AG08396 (cell line): ENCODE measurements at regions not wholly inside any gene's neighbourhood (a gene's known extent, or its start where the extent isn't known, plus 50 kb on each side); places are given as distances from the start of the nearest gene placed in this dataset.

Source experiments
- DNase-seq: peaks from one replicate; pipeline ENCODE4 v3.0.0; 2012; ENCODE audit warnings: low spot score, mixed read lengths

GRCh38 chr2:237244976-237245646, 159.4 kb downstream of the COPS8 start:
- no peak for DNase-seq

DNA sequence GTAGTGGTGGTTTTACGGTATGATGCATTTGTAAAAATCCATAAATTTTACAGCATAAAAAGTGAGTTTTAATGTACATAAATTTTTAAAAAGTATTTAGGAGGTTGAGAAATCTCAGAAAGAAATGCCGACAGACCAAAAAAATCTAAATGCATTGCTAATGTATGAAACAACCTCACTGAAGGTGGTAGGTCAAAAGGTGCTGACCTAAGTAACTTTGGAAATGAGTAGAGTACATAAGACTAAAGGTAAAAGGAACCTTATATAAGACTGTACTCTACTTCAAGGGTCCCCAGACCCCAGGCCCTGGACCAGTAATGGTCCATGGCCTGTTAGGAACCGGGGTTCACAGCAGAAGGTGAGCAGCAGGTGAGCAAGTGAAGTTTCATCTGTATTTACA, 163.4 kb downstream of the COL6A3 start:
- DNase-seq: no peak

DNA sequence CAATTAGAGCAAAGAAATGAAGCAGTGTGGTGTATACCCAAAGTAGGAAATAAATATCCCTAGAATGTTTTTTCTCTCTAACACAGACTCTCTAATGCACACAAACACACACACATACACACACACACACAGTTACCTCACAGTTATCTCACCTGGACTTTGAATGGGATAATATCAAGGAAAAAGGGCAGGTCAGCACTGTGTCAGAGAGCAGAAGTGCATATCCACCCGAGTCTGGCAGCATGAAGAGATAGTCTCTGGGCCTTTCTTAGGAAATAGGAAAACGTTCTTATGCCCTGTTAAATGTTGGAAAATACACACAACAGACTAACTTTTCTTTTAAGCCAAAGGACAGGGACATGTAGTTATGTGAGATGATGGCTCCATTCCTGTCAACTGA, 162.0 kb downstream of the COL6A3 start:
- DNase-seq: no peak

DNA sequence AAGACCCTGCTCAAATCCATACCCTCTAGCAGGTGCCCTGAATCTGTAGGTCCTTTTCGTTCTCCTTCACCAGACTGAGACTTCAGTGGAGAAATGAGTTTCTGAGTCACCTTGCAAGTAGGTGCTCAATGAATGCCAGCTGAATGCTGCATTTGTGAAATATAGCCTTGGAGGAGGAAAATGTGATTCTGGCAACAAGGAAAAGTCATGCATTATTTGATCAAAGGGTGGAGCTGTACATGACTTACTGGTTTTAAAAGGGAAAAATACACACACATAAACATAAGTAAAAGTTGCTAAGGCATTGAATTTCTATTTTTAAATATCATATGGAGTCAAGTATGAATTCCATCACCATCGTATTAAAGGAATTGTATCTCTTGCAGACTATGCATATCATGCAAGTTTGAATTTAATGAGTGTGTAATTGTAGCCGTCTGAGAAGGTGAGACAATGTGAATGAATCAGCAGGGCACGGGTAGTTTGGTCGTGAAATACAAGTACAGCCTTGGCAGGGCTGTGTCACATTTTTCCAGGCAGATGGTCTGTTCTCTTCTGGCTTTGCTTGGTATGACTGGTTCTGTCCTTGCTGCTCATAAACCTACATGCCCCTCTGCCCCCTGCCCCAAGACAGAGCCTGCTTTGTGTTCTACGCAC, 160.8 kb downstream of the COL6A3 start:
- no peak for DNase-seq

DNA sequence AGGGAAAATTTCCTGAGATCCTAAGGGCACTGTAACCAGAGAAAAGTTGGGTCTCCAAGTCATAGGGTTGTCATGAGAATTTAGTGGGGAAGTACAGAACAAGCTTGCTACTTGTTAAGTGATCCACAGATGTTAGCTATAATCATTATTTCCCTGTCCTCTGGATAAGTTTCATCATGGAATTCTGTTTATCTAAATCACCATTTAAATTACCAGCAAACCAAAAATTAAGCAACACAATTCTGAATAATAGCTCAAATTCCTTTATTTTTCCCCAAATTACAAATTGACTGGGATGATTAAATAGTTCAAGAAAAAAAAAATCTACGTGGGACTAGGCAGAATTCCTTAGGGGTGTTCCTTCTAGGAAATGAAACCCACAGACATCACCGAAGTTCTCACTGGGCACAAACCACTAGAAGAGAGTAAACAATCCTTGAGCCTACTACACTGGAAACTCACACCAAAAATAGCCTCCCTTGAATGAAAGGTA, 159.5 kb downstream of the COL6A3 start:
- no peak for DNase-seq

DNA sequence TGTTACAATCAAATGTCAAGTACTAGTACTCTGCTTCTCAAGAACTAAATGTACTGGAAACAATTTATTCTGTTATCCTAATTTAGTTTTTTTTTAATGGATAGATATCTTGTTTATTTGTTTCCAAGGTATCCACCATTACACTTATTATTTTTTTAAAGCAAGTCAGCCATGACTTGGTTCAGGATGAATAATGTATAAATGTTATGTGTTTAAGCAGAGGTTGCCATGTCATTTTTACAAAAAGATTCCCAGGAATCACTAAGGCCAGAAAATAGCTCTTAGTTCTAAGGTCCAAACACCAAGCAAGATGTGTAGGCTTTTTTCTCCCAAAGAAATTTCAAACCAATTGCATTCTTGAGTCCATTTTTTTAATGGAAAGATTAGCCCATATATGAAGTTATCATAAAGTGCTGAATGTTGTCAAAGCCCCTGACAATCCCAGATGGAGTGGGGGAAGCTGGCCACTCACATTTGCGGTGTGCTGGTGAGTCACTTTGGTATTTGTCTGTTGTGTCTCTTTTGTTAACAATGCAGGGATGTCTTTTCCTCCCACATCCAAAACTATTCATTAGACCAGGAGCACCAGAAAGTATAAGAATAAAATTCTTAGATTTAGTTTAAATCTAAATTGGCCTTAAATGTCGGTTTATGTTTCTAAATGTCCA, 158.9 kb downstream of the COL6A3 start:
- peak; percentile 33 for DNase-seq

DNA sequence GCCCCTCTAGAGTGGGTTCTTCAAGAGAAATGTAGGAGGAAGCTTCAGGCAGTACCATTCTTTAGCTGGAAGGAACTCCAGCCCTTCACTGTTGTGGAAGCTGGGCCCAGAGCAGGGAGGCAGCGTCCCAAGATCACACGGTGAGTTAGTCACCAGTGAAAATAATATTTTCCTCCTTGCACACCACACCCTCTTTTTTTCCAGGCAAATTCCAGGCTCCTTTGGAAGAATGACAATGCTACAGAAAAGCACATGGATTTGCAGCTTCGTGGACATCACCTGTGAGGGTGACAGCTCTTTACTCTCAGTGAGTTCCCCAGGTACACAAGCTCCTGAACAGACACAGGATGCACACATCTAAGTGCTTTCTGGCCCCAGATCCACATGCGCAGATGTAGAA, 157.1 kb downstream of the COL6A3 start:
- DNase-seq: peak; percentile 51

DNA sequence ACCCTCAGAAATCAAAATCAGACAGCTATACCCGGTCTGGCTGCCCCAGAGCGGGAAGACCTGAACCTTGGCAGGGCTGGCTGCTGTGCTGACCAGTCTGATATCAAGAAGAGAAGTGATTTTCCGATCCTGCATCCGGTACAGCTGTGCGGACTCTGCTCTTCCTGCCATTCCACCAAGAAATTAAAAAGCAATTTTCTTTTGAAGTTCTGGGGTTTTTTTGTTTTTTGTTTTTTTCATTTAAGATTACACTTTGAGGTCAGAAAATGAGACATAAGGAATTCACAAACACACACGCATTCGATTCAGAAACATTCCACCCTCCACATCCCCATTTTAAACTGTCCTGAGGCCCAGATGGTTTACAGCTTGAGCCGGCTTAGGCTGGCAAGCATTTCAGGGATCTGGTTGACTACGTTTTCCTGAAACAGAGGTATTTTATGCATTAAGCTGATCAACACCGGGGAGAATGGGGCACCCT, 156.5 kb downstream of the COL6A3 start:
- DNase-seq: peak; percentile 26

DNA sequence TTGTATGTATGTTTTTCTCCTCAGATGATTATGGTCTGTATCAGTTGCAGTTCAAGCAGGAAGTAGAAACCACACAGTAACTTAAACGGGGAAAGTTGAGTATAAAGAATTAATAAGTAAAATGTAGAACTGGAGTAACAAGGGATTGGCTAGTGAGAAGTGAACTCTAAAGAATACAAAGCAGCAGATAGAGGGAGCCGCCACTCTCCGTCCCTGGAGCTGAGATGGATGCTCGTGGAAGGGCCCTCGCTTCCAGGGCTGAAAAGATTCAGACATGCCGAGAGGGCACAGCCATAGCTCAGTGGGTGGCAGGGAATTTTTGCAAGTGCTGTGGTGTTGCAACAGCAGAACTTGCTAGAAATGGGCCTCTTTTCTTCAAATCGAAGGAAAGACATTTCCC, 155.8 kb downstream of the COL6A3 start:
- no peak for DNase-seq

DNA sequence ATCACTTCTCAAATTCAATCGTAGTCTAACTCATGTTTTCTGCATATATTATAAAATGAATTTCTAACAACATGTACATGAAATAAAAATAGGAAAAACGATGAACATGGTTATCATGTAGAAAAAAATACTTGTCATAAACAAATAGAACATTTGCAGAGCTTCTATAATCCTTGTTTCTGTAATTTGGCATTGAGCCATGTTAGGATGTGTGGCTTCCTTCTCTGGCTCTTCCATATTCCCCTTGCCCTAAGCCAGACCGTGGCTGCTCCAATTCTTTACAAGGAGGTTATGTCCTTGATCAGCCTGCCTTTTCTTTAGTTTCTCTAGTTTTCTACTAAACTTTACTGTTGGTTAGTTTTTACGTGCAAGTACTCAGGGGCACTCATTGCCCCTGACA, 155.3 kb downstream of the COL6A3 start:
- DNase-seq: no peak

GRCh38 chr2:237259201-237259600, 154.8 kb downstream of the COL6A3 start:
- DNase-seq: no peak

GRCh38 chr2:237260039-237260620, 153.8 kb downstream of the COL6A3 start:
- DNase-seq: no peak

DNA sequence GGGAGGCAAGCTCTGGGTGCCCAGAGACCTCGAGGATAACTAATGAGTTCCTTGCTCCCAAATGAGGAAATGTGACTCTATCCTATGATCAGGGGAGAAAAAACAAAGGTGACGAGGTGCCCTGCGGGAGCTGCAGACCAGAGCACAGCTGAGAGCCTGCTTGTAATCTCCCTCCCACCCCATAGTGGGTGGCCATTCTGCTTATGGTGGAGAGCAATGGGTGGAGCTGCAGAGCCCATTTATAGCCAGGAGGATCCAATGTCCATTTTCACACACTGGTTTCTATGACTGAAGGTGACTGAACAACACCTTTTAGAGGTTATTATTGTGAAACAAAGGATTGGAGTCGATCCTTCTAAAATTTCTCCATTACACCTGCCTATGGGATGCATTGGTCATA, 153.3 kb downstream of the COL6A3 start:
- DNase-seq: no peak

DNA sequence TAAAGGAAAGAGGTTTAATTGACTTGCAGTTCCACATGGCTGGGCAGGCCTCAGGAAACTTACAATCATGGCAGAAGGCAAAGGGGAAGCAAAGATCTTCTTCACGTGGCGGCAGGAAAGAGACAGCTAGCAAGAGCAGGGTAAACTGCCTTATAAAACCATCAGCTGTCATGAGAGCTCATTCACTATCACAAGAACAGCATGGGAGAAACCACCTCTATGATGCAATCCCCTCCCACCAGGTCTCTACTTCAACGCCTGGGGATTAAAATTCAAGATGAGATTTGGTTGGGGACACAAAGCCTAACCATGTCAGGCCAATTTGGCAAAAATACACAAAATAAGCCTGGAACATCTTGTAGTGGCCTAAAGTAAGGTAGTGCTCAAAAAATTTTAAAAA, 152.6 kb downstream of the COL6A3 start:
- DNase-seq: no peak

- no peak for DNase-seq
These were observed 150.9 kb downstream of the COL6A3 start for GRCh38 chr2:237262838-237263771.

DNA sequence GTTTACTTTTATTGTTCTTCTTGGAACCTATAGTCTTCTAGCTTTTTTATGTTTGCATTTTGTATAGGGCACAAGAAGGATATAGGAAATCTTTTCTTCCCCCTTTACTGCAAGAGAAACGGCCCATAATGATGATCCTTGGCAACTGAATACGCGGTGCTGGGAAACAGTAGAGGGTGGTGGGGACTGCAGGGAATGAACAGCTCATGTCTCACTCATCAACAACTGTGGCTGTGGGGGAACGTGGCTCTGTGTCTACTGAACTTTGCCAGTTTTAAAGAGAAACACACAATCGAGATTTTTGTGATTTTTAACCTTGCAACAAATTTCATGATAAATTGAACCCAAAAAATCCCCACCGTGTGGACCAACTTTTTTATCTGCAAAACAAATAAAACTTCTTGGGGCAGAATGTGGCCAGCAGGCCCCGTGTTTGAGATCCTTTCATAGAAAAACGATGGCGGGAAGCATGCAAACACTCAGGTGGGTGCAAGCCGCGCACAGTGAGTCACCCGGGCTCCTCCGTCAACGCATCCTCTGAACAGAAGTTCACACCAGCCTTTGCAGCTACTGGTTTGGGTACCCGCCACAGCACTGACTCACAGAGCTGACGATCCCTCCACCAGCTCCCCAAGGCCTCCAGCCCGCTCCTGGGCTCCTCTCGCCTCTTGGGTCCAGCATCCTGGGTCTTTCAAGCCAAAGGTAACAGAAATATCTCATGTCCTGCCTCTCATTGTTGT, 149.3 kb downstream of the COL6A3 start:
- DNase-seq: peak; percentile 64

GRCh38 chr2:237268004-237268708, 145.8 kb downstream of the COL6A3 start:
- DNase-seq: no peak

DNA sequence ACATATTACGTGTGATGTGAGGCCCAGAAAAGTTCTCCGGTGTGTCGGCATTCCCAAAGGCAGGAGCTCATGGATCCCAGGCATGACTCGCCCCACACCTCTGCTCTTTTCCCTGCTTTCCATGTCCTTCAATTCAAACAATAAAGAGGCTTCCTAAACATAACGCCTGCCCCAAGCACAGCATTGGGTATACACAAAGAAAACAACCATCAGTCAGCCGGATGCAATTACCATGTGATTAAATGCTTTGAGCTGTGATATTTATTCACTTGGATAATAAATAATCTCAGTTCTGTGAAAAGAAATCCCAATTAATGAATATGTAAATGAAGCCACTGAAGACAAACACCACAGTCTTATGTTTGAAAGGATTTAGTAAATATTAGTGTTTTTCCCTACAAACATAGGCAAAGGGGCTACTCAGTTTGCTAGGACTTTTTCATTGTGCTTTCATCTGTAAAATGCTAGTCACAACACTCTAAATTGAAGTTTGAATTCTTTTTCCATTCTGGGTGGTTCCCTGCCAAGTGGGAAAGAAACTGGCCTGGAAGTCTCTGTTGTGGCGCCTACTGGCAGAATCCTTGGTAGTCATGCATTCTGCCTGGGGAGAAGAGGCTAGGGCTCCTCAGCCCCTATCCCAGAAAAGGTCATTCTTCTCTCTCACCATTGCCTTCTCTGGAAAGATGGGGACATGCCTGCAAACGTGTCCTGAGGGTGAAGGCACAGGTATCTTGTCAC, 144.7 kb downstream of the COL6A3 start:
- DNase-seq: no peak

DNA sequence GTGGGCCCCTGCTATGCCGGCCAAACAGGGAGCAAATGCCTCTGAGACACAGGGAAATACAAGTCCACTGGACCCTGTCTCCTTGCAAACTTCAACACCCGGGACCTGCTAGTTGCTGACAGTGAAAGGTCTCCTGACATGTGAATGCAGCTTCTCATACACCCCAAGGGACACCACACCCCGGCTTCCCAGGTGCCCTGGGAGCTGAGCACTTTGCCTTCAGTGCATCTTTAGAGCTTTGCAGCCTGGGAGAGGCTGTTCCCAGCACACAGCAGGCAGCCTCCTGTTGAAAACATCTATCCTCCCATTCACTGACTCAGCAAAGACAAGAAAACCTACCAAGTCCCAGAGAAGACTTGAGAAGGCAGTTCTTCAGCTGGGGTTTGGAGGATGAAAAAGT, 143.4 kb downstream of the COL6A3 start:
- DNase-seq: no peak
